Thyroid gland (tissue), 4 donors: ENCODE measurements at regions not wholly inside any gene's neighbourhood (a gene's known extent, or its start where the extent isn't known, plus 50 kb on each side); places are given as distances from the start of the nearest gene placed in this dataset.

Experiments used
- DNase-seq, 2 donors: peaks; one replicate each; pipeline ENCODE4 v3.0.0-alpha.2; 2019
- H3K27ac ChIP-seq, 3 donors: fragments of 200-600 bp; sonication (generic); 1 replicate in 2 of 3; 2 replicates in 1 of 3; pipeline ENCODE4 v1.5.1; 2016 to 2019; ENCODE audit warnings: mild to moderate bottlenecking in 1 of 3, moderate library complexity in 1 of 3
- H3K27me3 ChIP-seq: fragments of 200-600 bp; sonication (generic); one replicate; pipeline ENCODE4 v1.5.1; 2019
- H3K36me3 ChIP-seq, 2 donors: fragments of 200-600 bp; sonication (generic); one replicate each; pipeline ENCODE4 v1.5.1; 2016 to 2019
- H3K4me1 ChIP-seq, 2 donors: fragments of 200-600 bp; sonication (generic); one replicate each; pipeline ENCODE4 v1.5.1; 2017 to 2019
- H3K4me3 ChIP-seq, 3 donors: fragments of 200-600 bp; sonication (generic); replicated peaks in 1 of 3; 1 replicate in 2 of 3; 2 replicates in 1 of 3; pipeline ENCODE4 v1.5.1; 2016; ENCODE audit warnings: mild to moderate bottlenecking in 1 of 3
- H3K9me3 ChIP-seq: fragments of 200-600 bp; sonication (generic); one replicate; pipeline ENCODE4 v1.5.1; 2017
- CTCF ChIP-seq, 6 experiments: fragments of 200-600 bp in 3 of 6; fragments of 450-650 bp in 3 of 6; sonication (generic) in 3 of 6; IDR thresholded peaks; one replicate each; pipeline ENCODE4 v1.5.1; 2016 to 2019; ENCODE audit warnings: antibody characterized with exemption in 6 of 6, mild to moderate bottlenecking in 2 of 6, inconsistent platforms in 1 of 6, moderate library complexity in 1 of 6
- POLR2A ChIP-seq, 2 donors: fragments of 450-650 bp; IDR thresholded peaks; one replicate each; pipeline ENCODE4 v1.6.1; 2017; ENCODE audit warnings: antibody characterized with exemption in 2 of 2, mild to moderate bottlenecking in 2 of 2, moderate library complexity in 1 of 2
- WGBS, 2 donors: methylation state at CpG; one replicate each; pipeline ENCODE4 v1.1.5; 2017; 5-methylcytosine and 5-hydroxymethylcytosine counted together
- intact Hi-C: fragments of 100-400 bp; cut with DNase I; formaldehyde crosslinking; loops from one replicate; pipeline ENCODE4 v1.15.1; 2023

- TF ChIP-seq POLR2A (IDR thresholded peaks at IDR 0.05) (no peak), CTCF (IDR thresholded peaks at IDR 0.05) (no peak)
- Histone ChIP-seq H3K9me3 (no peaks in the 10 kb centered on the region), H3K27ac (no peak overlapping the region), H3K4me3 (no peak overlapping the region), H3K27me3 (no peaks in the 10 kb centered on the region), H3K4me1 (no peaks in the 10 kb centered on the region), H3K36me3 (no peaks in the 10 kb centered on the region)
- 92 to 94% methylated on average over 5 of the region's 5 CpGs for WGBS, 2 donors
- DNase-seq = no peak
- intact Hi-C loops = no loop called here
These were observed 468.3 kb downstream of the TBC1D22A start for GRCh38 chr22:47230741-47231140.

- intact Hi-C loops = no loop called here
- no peak for DNase-seq
- H3K9me3 ChIP-seq = no peaks in the 10 kb centered on the region
- no peaks in the 10 kb centered on the region for H3K4me1 ChIP-seq
- no peaks in the 10 kb centered on the region for H3K27me3 ChIP-seq
- no peak overlapping the region for H3K27ac ChIP-seq
- TF ChIP-seq CTCF (IDR thresholded peaks at IDR 0.05) = no peak
- TF ChIP-seq POLR2A (IDR thresholded peaks at IDR 0.05) = no peak
- H3K36me3 ChIP-seq = no peaks in the 10 kb centered on the region
- H3K4me3 ChIP-seq = no peak overlapping the region
- 89% methylated on average over 7 of the region's 7 CpGs for WGBS, 2 donors
These were observed 467.8 kb downstream of the TBC1D22A start for GRCh38 chr22:47230251-47230650.

- no peak for DNase-seq
- no peaks in the 10 kb centered on the region for H3K36me3 ChIP-seq
- no peak overlapping the region for H3K4me3 ChIP-seq
- H3K4me1 ChIP-seq = no peaks in the 10 kb centered on the region
- H3K9me3 ChIP-seq = no peaks in the 10 kb centered on the region
- intact Hi-C loops = no loop called here
- no peak overlapping the region for H3K27ac ChIP-seq
- 79 to 81% methylated on average over 3 of the region's 3 CpGs for WGBS, 2 donors
- TF ChIP-seq CTCF (IDR thresholded peaks at IDR 0.05) (no peak), POLR2A (IDR thresholded peaks at IDR 0.05) (no peak)
- H3K27me3 ChIP-seq = no peaks in the 10 kb centered on the region
These were observed 466.3 kb downstream of the TBC1D22A start for GRCh38 chr22:47228767-47229166.

- WGBS, 2 donors = 92 to 93% methylated on average over 6 to 11 of the region's 15 CpGs
- no peaks in the 10 kb centered on the region for H3K9me3 ChIP-seq
- TF ChIP-seq CTCF (IDR thresholded peaks at IDR 0.05) = no peak
- no peak for TF ChIP-seq POLR2A (IDR thresholded peaks at IDR 0.05)
- H3K4me1 ChIP-seq = no peaks in the 10 kb centered on the region
- no peak for DNase-seq
- H3K27me3 ChIP-seq = no peaks in the 10 kb centered on the region
- no peak overlapping the region for H3K4me3 ChIP-seq
- H3K27ac ChIP-seq = no peak overlapping the region
- intact Hi-C loops = no loop called here
- H3K36me3 ChIP-seq = no peaks in the 10 kb centered on the region
These were observed 463.6 kb downstream of the TBC1D22A start for GRCh38 chr22:47225931-47226633.

- 91 to 96% methylated on average over 7 to 11 of the region's 11 CpGs for WGBS, 2 donors
- Histone ChIP-seq H3K4me1 (no peaks in the 10 kb centered on the region), H3K4me3 (no peak overlapping the region), H3K36me3 (no peaks in the 10 kb centered on the region), H3K27ac (no peak overlapping the region), H3K27me3 (no peaks in the 10 kb centered on the region), H3K9me3 (no peaks in the 10 kb centered on the region)
- intact Hi-C loops = no loop called here
- no peak for TF ChIP-seq POLR2A (IDR thresholded peaks at IDR 0.05)
- no peak for TF ChIP-seq CTCF (IDR thresholded peaks at IDR 0.05)
- DNase-seq = no peak
These were observed 462.9 kb downstream of the TBC1D22A start for GRCh38 chr22:47225080-47225930.
